ENCODE measurements at regions not wholly inside any gene's neighbourhood (a gene's known extent, or its start where the extent isn't known, plus 50 kb on each side); places are given as distances from the start of the nearest gene placed in this dataset.
"Not testable (repeated sequence)": the region's sequence is repeated elsewhere in the genome, so short reads cannot be mapped to it uniquely, and the experiment has no call there.

DNA sequence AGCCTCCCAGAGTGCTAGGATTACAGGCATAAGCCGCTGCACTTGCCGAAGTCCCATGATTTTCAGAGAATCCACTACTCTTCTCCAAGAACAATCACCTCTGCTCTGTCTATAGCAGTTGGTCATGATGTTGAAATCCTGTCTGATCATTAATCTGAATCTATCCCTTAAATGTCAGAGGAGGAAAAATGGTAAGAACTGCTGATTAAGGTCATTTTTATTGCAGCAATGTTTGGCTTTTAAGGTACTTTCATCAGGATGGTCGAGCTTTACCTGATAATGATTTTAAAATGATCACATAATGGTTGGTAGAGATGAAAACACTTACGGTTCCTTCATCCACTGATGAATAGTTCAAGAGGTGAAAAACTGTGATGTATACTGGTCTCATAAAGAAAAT lies 968.6 kb downstream of the TLE4 start:
- DNase-seq (ENCODE audit: low spot score): no peak

DNA sequence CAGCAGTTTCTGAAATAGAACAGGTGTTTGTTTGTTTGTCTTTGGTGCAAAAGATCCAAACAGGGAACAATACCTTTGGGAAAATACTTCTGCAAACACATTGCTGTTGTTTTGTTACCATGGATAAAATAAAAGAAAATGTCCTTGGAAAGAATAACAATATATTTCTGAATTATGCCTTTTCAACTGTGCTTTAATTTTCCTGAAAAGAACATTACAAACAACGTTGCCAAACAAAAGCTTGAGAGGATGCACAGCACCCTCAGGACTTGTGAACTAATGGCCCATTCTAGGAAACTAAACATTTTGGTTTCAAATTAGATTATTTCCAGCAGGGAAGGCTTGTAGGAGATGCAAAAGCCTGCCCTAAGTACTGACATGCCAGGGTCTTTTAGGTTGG lies 967.2 kb downstream of the TLE4 start:
- DNase-seq (ENCODE audit: low spot score): no peak

DNA sequence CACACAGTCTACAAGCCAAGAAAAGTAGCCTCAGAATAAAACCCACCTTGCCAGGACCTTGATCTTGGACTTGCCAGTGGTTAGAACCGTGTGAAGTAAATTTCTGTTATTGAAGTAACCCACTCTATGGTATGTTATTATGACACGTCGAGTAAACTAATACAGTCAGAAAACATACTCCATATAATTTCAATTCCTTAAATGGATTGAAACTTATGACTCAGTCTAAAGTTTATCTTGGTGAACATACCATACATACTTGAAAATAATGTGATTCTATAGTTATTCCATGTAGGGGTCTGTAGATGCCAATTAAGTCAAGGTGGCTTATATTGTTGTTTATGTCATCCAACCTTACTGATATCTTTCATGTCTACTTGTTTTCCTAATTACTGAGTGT lies 950.7 kb downstream of the TLE4 start:
- no peak for DNase-seq (ENCODE audit: low spot score)

DNA sequence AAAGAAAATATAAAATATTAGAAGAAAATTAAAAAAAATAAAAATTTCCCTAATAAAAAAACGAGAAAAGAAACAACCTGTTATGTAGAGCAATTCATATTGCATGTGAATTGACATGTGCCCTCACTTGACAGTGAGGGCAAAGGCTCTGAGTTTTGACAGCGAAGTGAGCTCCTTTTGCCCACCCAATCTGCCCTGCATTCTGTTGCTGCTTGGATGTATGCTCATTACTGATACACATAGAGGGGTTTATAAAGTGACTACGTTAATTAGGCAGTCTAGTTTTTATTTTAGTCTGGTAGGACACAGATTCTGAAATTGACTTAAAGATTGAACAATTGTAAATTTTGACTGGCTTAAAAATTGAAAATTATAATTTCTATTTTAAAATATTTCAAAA lies 949.4 kb downstream of the TLE4 start:
- DNase-seq (ENCODE audit: low spot score): no peak

DNA sequence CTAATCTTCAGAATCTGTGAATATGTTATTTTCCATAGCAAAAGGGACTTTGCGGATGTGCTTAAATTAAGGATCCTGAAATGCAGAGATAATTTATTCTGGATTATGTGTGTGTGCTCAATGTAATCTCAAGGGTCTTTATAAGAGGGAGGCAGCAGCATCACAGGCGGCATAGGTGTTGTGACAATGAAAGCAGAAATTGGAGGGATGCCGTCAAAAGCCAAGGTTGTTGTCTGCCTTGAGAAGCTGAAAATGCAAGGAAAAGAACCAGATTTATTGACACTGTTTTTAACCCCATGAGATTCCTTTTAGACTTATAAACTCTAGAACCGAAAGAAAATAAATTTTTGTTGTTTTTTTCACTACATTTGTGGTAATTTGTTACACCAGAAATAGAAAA lies 948.5 kb downstream of the TLE4 start:
- DNase-seq (ENCODE audit: low spot score): no peak

DNA sequence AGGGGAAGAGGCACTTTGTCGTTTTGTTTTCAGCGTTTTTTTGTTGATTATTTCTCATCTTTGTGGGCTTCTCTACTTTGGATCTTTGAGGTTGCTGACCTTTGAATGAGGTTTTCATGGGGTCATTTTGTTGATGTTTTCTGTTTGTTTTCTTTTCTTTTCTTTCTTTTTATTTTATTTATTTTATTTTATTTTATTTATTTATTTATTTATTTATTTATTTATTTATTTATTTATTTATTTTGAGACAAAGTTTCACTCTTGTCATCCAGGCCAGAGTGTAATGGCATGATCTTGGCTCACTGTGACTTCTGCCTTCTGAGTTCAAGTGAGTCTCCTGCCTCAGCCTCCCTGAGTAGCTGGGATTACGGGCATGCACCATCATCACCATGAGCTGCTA lies 946.7 kb downstream of the TLE4 start:
- no peak for DNase-seq (ENCODE audit: low spot score)

DNA sequence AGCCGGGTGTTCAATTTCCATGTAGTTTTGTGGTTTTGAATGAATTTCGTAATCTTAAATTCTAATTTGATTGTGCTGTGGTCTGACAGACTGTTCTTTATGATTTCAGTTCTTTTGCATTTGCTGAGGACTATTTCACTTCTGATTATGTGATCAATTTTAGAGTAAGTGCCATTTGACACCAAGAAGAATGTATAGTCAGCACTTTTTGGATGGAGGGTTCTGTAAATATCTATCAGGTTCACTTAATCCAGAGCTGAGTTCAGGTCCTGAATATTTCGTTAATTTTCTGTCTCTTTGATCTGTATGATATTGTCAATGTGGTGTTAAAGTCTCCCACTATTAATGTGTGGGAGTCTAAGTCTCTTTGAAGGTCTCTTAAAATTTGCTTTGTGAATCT lies 944.9 kb downstream of the TLE4 start:
- no peak for DNase-seq (ENCODE audit: low spot score)

DNA sequence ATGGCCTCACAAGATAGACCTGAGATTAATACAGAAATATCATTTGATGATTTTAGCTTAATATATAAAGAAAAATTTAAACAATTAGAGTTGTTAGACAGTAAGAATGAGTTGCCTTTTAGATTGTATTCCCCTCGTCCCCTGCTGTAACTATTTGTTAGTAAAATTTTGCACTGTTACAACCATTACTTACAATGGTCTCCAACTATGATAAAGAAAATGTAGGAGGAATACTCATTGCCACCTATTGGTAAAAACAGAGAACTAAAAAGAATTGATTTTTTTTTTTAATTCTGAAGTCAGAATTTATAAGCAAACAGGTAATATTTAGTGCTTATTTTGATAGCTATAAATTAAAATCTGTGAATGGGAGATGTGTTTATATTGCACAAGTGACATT lies 937.6 kb downstream of the TLE4 start:
- DNase-seq (ENCODE audit: low spot score): no peak

DNA sequence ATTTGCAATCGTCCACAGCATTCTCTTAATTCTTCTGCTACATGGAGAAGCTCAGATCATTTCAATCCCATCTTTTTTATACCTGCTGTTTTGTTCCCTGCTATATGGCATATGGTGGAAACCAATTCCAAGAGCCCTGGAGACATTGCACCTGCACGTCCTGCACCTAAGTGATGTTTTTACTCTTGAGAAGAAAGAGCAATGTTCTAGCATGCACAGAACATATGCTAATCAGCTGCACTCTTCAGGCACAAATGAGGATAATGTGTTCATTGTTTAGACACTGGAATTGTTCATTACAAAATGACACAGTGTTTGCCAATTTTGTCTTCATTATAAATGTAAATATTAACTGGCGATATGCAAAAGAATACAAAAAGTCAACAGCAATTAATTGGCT lies 935.8 kb downstream of the TLE4 start:
- DNase-seq (ENCODE audit: low spot score): peak; percentile 94

DNA sequence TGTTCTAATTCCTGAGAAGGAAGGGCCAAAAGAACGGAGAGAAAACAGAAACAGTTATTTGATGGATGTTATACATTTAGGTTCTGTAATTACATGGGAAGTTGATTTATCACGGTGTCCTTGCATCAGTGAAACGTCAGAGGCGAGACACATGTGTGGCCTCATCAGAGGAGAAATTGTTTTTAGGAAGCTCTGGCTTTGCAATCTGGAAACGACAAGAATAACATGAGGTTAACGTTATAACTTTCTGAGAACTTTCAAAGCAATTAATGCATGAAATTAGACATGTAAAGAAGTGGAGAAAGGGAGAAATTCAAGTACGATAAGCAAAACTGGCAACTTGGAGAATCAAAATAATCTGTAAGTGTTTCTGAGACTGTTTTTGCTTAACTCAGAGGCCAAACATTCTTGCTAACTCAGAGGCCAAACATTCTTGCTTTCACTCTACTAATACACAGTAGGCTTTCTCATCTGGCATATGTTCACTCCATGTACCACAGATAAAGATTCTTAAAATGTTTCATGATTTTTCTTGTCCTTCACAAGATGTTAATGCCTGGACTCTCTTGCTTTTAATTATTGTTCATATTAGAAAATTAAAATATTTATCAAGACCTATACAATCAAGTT lies 933.0 kb downstream of the TLE4 start:
- no peak for DNase-seq (ENCODE audit: low spot score)

DNA sequence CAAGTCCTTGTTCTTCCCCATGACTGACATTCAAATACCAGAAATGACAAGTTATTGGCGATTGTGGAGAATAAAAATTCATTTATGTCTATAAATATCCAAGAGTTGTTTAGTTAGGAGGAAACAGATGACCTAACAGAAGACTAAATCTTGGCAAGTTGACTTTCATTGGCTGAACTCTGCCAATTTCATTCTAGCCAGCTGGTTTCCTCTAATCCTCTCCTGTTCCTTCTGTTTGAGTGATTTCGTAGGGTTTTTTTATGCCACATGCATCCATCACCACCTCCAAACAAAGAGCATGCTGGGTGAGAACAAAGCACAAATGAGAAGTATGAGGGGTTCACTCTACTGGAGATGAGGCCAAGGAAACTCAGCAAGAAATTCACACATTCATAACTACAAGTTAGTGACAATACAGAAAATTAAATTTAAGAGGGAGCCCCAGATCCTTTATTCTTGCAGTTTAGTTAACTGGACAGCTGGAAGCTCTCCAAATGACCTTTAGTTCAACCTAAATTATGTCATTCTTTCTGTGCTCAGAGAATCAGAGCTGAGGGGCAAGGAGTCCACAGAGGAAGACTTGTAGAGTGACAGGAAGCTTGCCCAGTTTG lies 932.0 kb downstream of the TLE4 start:
- DNase-seq (ENCODE audit: low spot score): peak; percentile 97

DNA sequence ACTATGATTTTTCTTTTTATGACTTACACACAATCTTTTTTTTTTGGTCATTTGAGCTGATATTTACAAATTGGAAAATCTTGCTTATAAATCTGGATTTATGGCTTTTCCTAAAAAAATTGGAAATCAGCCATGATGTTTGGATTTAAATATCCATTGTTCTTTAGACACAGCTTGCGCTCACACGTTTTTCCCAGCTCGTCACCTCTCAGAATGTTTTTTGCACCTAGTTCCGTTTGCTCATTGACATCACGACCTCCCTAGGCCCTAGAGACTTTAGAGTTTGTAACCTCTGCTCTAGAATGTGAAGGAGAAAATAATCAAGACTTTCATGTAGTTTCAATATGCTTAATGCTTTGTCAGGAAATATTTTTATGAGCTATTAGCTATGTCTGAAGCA lies 930.5 kb downstream of the TLE4 start:
- DNase-seq (ENCODE audit: low spot score): no peak

DNA sequence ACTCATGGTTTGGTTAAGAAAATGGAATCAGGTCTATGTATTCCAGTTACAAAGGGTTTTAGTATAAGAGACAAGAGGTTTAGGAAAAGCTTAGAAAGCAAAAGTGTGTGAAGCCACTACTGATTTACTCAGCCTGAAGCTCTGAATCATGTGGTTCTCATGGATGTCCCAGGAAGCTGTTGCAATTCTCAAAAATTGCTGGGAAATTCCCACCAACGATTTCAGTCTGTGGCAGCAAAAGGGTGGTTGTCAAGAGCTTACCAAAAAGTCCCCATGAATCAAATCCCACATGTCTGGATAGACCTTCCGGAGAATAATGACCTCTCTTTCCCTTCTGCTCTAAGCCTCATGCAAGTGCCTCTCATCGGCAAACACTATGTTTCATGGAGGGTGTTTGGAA lies 929.9 kb downstream of the TLE4 start:
- DNase-seq (ENCODE audit: low spot score): no peak

DNA sequence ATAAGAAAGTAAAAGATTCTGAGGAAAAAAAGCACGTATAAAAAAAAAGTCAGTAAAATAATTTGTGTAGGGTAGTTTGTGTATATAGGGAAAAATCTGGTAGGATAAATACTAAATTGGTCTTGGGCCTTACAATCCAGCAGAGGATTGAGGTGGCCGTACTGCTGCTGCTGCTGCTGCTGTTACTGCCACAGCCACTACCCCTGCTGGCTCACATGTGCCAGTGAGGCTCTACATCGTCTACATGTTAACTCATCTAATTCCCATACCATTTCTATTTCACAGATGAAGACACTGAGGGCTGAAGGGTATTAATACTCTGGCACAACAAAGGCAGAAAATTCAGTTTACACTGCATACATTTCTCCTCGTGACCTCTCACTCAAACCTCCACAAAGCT lies 928.5 kb downstream of the TLE4 start:
- DNase-seq (ENCODE audit: low spot score): no peak

DNA sequence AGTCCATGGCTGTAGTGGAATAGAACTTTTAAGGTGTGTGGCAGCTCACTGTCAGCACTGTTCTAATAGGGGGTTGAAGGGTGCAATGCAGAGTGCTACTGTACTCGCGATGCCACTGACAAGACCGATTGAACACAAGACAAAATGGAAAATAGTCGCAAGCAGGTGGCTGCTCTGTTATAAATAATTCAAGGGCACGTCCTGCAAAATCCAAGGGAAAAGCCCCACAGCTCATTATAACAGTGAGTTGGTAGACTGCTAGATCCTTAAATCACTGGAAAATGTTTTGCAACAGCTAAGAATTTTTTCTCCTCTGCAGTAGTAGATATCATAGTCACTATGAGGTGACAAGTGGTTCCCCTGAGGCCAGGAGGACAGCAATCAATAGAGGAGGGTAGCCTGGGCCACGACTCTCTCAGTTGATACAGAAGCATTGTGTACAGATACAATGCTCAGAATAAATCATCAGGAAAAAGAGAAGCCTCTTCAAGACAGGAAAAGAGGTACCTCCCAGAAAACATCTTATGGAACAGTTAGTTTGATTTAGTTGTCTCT lies 926.3 kb downstream of the TLE4 start:
- no peak for DNase-seq (ENCODE audit: low spot score)

DNA sequence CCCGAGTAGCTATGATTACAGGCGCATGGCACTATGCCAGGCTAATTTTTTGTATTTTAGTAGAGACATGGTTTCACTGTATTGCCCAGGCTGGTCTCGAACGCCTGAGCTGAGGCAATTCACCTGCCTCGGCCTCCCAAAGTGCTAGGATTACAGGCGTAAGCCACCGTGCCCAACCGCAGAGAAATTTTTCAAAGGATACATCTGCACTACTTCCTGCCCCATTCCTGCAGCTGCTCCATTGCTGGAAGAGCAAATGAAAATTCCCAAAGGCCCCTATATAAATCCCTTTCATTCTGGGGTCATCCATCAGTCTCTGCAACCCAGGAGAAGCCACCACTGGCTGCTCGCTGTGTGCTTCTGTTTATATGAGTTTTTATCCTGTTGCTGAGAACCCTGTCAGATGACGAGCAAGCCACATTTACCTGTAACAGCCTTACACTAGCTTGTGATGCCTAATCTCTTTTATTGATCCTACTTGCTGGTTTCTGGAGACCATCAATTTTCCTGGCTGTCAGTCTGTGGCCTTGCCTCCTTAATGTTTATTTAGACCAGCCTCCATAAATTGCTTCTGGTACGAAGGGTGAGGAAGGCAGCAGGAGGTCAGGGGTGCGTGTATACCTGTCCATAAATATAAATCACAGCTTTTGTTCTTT lies 925.3 kb downstream of the TLE4 start:
- DNase-seq (ENCODE audit: low spot score): no peak

DNA sequence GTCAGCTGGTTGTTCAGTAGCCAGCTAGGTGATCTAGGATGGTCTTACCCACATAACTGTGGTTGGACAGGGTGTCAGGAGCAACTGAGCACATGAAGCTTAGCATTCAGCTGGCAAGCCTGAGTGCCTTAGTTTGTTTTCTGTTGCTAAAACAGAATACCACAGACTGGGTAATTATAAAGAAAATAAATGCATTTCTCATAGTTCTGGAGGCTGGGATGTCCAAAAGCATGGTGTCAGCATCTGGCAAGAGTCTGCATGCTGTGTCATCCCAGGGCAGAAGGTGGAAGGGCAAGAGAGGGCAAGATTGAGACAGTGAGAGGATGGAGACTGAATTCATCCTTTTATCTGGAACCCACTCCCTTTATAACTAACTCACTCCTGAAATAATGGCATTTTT lies 921.5 kb downstream of the TLE4 start:
- DNase-seq (ENCODE audit: low spot score): no peak

DNA sequence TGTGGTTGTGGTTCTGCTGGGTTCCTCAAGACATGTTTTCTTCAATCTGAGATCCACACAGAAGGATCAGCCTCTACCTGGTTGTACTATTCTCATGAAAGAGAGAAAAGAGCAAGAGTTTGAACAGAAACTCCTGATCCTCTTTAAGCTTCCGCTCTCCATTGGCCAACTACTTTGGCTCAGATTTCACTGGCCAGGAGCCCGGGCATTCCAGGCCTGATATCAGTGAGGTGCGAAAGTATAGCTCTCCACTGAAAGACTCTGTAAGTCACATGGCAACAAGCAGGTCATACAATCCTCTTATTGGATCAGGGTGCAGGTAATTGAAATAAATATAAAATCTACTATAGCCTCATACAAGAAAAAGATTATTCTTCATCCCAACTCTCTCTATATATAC lies 920.5 kb downstream of the TLE4 start:
- no peak for DNase-seq (ENCODE audit: low spot score)

DNA sequence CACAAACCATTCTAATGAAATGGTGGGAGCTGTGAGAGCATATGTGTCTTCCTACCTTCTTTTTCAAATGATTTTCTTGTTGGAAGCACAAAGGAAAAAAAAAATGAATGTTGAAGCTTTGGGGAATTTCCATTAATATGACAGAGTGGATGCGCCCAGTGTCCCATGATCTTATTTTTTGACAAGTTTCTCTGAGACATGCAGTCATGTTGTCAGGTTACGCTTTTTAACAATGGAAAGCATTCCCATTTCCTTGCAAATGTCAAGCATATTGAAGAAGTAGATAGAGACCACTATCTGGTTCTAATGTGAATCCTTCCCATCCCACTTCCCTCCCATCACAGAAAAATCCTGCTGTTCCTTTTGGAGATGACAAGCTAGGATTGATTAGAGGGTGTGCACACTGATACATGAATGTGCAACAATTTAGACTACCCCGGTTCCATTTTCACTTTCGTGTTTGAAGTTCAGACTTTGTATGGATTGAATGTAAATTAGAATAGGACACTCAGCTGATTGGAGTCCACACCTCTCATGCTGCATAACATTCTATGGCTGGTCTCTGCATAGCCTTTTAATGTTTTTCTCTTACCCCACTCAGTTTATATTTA lies 919.4 kb downstream of the TLE4 start:
- DNase-seq (ENCODE audit: low spot score): no peak

DNA sequence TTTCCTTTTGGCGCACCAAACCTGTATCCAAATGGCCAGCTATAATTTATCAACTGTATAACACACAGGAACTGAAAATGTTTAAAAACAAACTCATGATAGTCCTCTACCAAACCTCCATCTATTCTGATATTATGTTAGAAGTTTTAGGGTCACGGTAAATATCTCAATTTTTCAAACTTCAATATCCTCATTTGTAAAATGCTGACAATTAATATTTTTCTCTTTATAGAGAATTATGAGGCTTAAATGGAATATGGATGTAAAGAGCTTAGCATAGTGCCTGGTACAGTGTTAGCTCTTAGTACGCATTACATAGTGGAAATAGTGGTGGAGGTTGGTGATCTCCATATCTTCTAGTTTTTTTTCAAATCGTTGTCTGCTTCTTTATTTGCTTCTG lies 917.6 kb downstream of the TLE4 start:
- no peak for DNase-seq (ENCODE audit: low spot score)

DNA sequence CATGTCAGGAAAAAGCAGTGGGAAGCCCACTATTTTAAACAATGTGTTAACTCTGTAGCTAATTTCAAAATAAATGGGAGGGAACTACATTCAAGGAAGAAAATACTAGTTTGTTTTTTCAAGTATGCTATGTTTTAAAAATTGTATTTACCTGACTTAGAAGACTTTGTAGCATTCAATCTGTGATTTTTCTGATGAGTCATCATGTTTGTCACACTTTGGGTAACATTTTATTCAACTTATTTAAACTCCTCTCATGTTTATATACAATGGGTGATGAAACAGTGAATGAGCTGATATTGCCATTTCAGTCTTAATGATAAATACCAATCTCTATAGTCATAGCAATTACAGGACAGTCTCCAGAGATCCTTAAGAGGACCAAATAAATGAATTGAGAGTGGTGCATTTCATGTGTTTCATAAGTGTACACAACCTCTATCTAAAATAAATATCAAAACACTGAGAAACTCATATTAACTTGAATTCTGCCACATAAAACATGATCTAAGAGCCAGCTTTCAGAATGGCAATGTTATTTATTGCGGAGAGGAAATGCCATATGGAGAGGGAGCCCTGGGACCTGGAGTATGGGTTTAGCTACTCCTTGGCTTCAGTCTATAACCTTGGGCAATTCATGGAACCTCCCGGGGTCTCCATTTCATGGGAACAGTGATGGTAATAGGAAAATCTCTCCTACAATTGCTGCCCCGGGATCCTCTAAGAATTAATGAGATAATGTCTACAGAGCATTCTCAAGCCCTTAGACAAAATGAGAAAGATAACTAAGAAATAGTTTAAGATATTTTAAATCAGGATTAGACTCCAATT lies 913.9 kb downstream of the TLE4 start:
- no peak for DNase-seq (ENCODE audit: low spot score)

DNA sequence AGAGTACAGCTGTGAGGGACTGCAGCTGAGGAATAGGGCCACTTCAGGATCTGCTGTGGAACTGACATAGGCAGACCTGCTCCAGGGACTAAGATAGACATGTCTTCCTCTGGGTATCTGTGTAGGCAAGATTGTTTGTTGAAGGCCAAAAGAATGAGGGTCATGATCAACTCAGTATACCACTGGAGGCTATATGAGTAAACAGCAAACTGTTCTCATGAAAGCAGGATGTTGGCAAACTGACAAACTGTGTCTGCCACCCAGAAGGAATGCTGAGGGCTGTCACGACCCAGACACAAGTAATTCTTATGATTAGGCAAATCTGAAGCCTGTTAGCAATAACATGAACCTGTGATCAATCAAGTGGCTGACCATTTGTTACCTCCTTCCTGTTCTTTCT lies 910.5 kb downstream of the TLE4 start:
- DNase-seq (ENCODE audit: low spot score): not testable (repeated sequence)

All from cerebellar cortex (tissue), 1 donor.